Loucy (cell line): ENCODE measurements at regions not wholly inside any gene's neighbourhood (a gene's known extent, or its start where the extent isn't known, plus 50 kb on each side); places are given as distances from the start of the nearest gene placed in this dataset.

Experiments
- H2AFZ ChIP-seq: fragments of 200-600 bp; sonication (generic); 2 replicates; pipeline ENCODE4 v1.6.0; 2016; ENCODE audit warnings: antibody characterized with exemption, mild to moderate bottlenecking, low read length, moderate library complexity
- H3F3A ChIP-seq: fragments of 200-600 bp; 2 replicates; pipeline ENCODE4 v1.6.0; 2016; ENCODE audit warnings: antibody characterized with exemption, low read depth, mild to moderate bottlenecking
- H3K27me3 ChIP-seq: fragments of 200-600 bp; sonication (generic); 2 replicates; pipeline ENCODE4 v1.6.1; 2014; ENCODE audit warnings: low read length, mild to moderate bottlenecking; ENCODE audit not compliant: insufficient read depth, poor library complexity, severe bottlenecking
- H3K36me3 ChIP-seq: fragments of 200-600 bp; sonication (generic); 2 replicates; pipeline ENCODE4 v1.6.1; 2016; ENCODE audit warnings: low read length; ENCODE audit not compliant: insufficient read depth
- H3K4me1 ChIP-seq: fragments of 200-600 bp; sonication (generic); 2 replicates; pipeline ENCODE4 v1.5.1; 2014; ENCODE audit warnings: low read length, mild to moderate bottlenecking; ENCODE audit not compliant: insufficient read depth, poor library complexity, severe bottlenecking
- H3K4me2 ChIP-seq: fragments of 200-600 bp; sonication (generic); 2 replicates; pipeline ENCODE4 v1.6.0; 2014; ENCODE audit warnings: antibody characterized with exemption, low read length, low read depth, mild to moderate bottlenecking; ENCODE audit not compliant: poor library complexity, severe bottlenecking
- H3K4me3 ChIP-seq: fragments of 200-600 bp; sonication (generic); 2 replicates; pipeline ENCODE4 v1.5.1; 2014; ENCODE audit warnings: low read length, mild to moderate bottlenecking, mixed read lengths; ENCODE audit not compliant: poor library complexity, severe bottlenecking
- H3K79me2 ChIP-seq: fragments of 200-600 bp; sonication (generic); 2 replicates; pipeline ENCODE4 v1.6.1; 2014; ENCODE audit warnings: low read length; ENCODE audit not compliant: insufficient read depth
- H3K9ac ChIP-seq: fragments of 200-600 bp; sonication (generic); 2 replicates; pipeline ENCODE4 v1.6.0; 2014; ENCODE audit warnings: mild to moderate bottlenecking, low read depth, low read length, moderate library complexity; ENCODE audit not compliant: poor library complexity, severe bottlenecking
- H3K9me2 ChIP-seq: fragments of 200-600 bp; sonication (generic); replicated peaks from 2 replicates; pipeline ENCODE4 v1.6.1; 2016; ENCODE audit warnings: low read depth, low read length, mixed read lengths
- H3K9me3 ChIP-seq: fragments of 200-600 bp; sonication (generic); 2 replicates; pipeline ENCODE4 v1.6.1; 2014; ENCODE audit warnings: mild to moderate bottlenecking, antibody characterized with exemption, low read length, low read depth; ENCODE audit not compliant: insufficient read depth
- H4K20me1 ChIP-seq: fragments of 200-600 bp; sonication (generic); 2 replicates; pipeline ENCODE4 v1.6.0; 2014; ENCODE audit warnings: antibody characterized with exemption, low read length, mild to moderate bottlenecking; ENCODE audit not compliant: insufficient read depth, poor library complexity, severe bottlenecking
- CTCF ChIP-seq: fragments of 200-600 bp; sonication (generic); conservative IDR thresholded peaks from 2 replicates; pipeline ENCODE4 v1.5.1; 2014; ENCODE audit warnings: mild to moderate bottlenecking, antibody characterized with exemption, low read length
- EZH2phosphoT487 ChIP-seq: fragments of 200-600 bp; IDR thresholded peaks from 2 replicates; pipeline ENCODE4 v1.6.1; 2018; ENCODE audit warnings: antibody characterized with exemption, mild to moderate bottlenecking, moderate library complexity, borderline replicate concordance

- Histone ChIP-seq H3K79me2 (no peaks in the 10 kb centered on the region), H3K9me2 (no peaks in the 10 kb centered on the region), H3K4me2 (no peak overlapping the region), H3K9ac (no peak overlapping the region), H3K4me3 (no peak overlapping the region), H3K9me3 (no peaks in the 10 kb centered on the region), H2AFZ (no peak overlapping the region), H3K27me3 (no peaks in the 10 kb centered on the region), H4K20me1 (no peaks in the 10 kb centered on the region), H3F3A (no peaks in the 10 kb centered on the region), H3K36me3 (no peaks in the 10 kb centered on the region), H3K4me1 (no peaks in the 10 kb centered on the region)
- TF ChIP-seq EZH2phosphoT487 (no peak), CTCF (no peak)
These were observed 378.6 kb downstream of the EIPR1 start for GRCh38 chr2:2998971-2999370.

- H3K36me3 ChIP-seq, result no peaks in the 10 kb centered on the region
- H3K4me1 ChIP-seq, result no peaks in the 10 kb centered on the region
- H4K20me1 ChIP-seq, result no peaks in the 10 kb centered on the region
- no peaks in the 10 kb centered on the region for H3F3A ChIP-seq
- no peaks in the 10 kb centered on the region for H3K9me2 ChIP-seq
- H3K27me3 ChIP-seq, result no peaks in the 10 kb centered on the region
- TF ChIP-seq EZH2phosphoT487 (no peak), CTCF (no peak)
- H3K4me3 ChIP-seq, result no peak overlapping the region
- H3K79me2 ChIP-seq, result no peaks in the 10 kb centered on the region
- no peak overlapping the region for H2AFZ ChIP-seq
- no peaks in the 10 kb centered on the region for H3K9me3 ChIP-seq
- H3K9ac ChIP-seq, result no peak overlapping the region
- H3K4me2 ChIP-seq, result no peak overlapping the region
These were observed 384.4 kb downstream of the EIPR1 start for GRCh38 chr2:2993172-2993692.

- no peaks in the 10 kb centered on the region for H3K9me2 ChIP-seq
- no peaks in the 10 kb centered on the region for H3K36me3 ChIP-seq
- H4K20me1 ChIP-seq, result no peaks in the 10 kb centered on the region
- TF ChIP-seq EZH2phosphoT487, result no peak
- no peak for TF ChIP-seq CTCF
- H3K27me3 ChIP-seq, result no peaks in the 10 kb centered on the region
- H3K4me3 ChIP-seq, result no peak overlapping the region
- H3K9me3 ChIP-seq, result no peaks in the 10 kb centered on the region
- H3F3A ChIP-seq, result no peaks in the 10 kb centered on the region
- no peak overlapping the region for H3K9ac ChIP-seq
- H3K4me1 ChIP-seq, result no peaks in the 10 kb centered on the region
- no peak overlapping the region for H2AFZ ChIP-seq
- no peaks in the 10 kb centered on the region for H3K79me2 ChIP-seq
- no peak overlapping the region for H3K4me2 ChIP-seq
These were observed 385.0 kb downstream of the EIPR1 start for GRCh38 chr2:2992634-2993033.
